OCI-LY3 (cell line): ENCODE measurements at regions not wholly inside any gene's neighbourhood (a gene's known extent, or its start where the extent isn't known, plus 50 kb on each side); places are given as distances from the start of the nearest gene placed in this dataset.

Source experiments
- H2AFZ ChIP-seq: fragments of 200-600, 300-600 bp; shearing (Covaris generic); 2 replicates; pipeline ENCODE4 v1.6.0; 2014; ENCODE audit warnings: antibody characterized with exemption, low read depth, low read length
- H3K27ac ChIP-seq: fragments of 200-600, 300-600 bp; sonication (generic); 2 replicates; pipeline ENCODE4 v1.5.1; 2014; ENCODE audit warnings: mild to moderate bottlenecking, low read length, moderate library complexity, mixed read lengths
- H3K27me3 ChIP-seq: fragments of 200-600, 300-600 bp; sonication (generic); 2 replicates; pipeline ENCODE4 v1.6.1; 2014; ENCODE audit warnings: low read depth, low read length, mixed read lengths
- H3K36me3 ChIP-seq: fragments of 200-600, 300-600 bp; sonication (generic); replicated peaks from 2 replicates; pipeline ENCODE3; 2014; ENCODE audit warnings: low read depth, low read length, mixed read lengths
- H3K4me1 ChIP-seq: fragments of 300-600, 200-600 bp; sonication (generic); 2 replicates; pipeline ENCODE4 v1.6.1; 2014; ENCODE audit warnings: low read length, mixed read lengths
- H3K4me2 ChIP-seq: fragments of 200-600, 300-600 bp; sonication (generic); 2 replicates; pipeline ENCODE4 v1.6.1; 2014; ENCODE audit warnings: low read length, mixed read lengths
- H3K4me3 ChIP-seq: fragments of 300-600, 200-600 bp; sonication (generic); 2 replicates; pipeline ENCODE4 v1.5.1; 2014; ENCODE audit warnings: antibody characterized with exemption, mild to moderate bottlenecking, low read length, moderate library complexity
- H3K79me2 ChIP-seq: fragments of 300-600, 200-600 bp; shearing (Covaris generic); 2 replicates; pipeline ENCODE4 v1.6.1; 2014; ENCODE audit warnings: mild to moderate bottlenecking, low read length, mixed read lengths
- H3K9ac ChIP-seq: fragments of 300-600, 200-600 bp; shearing (Covaris generic); 2 replicates; pipeline ENCODE4 v1.6.0; 2014; ENCODE audit warnings: mild to moderate bottlenecking, low read length, moderate library complexity
- H3K9me3 ChIP-seq: fragments of 200-600, 300-600 bp; shearing (Covaris generic); 2 replicates; pipeline ENCODE4 v1.6.1; 2014; ENCODE audit warnings: low read length, mixed read lengths; ENCODE audit not compliant: insufficient read depth
- H4K20me1 ChIP-seq: fragments of 200-600, 300-600 bp; sonication (generic); 2 replicates; pipeline ENCODE4 v1.6.1; 2016; ENCODE audit warnings: low read length, mixed read lengths; ENCODE audit not compliant: insufficient read depth
- EZH2phosphoT487 ChIP-seq: fragments of 200-600 bp; shearing (Covaris generic); IDR thresholded peaks from 2 replicates; pipeline ENCODE4 v1.6.1; 2018; ENCODE audit warnings: antibody characterized with exemption, mixed run types, low read depth
- TF ChIP-seq, protein P1 (sequence below): fragments of 200-600, 300-600 bp; sonication (generic); IDR thresholded peaks from 2 replicates; pipeline ENCODE4 v1.5.1; 2014; ENCODE audit warnings: antibody characterized with exemption, low read length, low read depth

DNA sequence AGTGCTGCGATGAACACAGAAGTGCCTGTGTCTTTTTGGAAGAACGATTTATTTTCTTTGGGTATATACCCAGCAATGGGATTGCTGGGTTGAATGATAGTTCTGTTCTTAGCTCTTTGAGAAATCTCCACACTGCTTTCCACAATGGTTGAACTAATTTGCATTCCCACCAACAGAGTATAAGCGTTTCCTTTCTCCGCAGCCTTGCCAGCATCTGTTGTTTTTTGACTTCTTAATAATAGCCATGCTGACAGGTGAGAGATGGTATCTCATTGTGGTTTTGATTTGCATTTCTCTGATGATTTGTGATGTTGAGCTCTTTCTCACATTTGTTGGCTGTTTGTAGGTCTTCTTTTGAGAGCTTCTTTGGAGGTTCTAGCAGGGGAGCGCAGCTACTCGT, 134.6 kb downstream of the TENT4A start:
- Histone ChIP-seq H3K27ac (no peak overlapping the region), H3K4me2 (no peak overlapping the region), H3K4me3 (no peak overlapping the region), H4K20me1 (no peaks in the 10 kb centered on the region), H2AFZ (no peak overlapping the region), H3K36me3 (no peaks in the 10 kb centered on the region), H3K27me3 (peaks cover 3% of the 10 kb centered on the region; the same call in 1 of the 2 replicates), H3K9me3 (no peaks in the 10 kb centered on the region), H3K4me1 (no peaks in the 10 kb centered on the region), H3K9ac (no peak overlapping the region), H3K79me2 (no peaks in the 10 kb centered on the region)
- TF ChIP-seq EZH2phosphoT487: no peak
- TF ChIP-seq, protein P1, sequence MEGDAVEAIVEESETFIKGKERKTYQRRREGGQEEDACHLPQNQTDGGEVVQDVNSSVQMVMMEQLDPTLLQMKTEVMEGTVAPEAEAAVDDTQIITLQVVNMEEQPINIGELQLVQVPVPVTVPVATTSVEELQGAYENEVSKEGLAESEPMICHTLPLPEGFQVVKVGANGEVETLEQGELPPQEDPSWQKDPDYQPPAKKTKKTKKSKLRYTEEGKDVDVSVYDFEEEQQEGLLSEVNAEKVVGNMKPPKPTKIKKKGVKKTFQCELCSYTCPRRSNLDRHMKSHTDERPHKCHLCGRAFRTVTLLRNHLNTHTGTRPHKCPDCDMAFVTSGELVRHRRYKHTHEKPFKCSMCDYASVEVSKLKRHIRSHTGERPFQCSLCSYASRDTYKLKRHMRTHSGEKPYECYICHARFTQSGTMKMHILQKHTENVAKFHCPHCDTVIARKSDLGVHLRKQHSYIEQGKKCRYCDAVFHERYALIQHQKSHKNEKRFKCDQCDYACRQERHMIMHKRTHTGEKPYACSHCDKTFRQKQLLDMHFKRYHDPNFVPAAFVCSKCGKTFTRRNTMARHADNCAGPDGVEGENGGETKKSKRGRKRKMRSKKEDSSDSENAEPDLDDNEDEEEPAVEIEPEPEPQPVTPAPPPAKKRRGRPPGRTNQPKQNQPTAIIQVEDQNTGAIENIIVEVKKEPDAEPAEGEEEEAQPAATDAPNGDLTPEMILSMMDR: no peak

DNA sequence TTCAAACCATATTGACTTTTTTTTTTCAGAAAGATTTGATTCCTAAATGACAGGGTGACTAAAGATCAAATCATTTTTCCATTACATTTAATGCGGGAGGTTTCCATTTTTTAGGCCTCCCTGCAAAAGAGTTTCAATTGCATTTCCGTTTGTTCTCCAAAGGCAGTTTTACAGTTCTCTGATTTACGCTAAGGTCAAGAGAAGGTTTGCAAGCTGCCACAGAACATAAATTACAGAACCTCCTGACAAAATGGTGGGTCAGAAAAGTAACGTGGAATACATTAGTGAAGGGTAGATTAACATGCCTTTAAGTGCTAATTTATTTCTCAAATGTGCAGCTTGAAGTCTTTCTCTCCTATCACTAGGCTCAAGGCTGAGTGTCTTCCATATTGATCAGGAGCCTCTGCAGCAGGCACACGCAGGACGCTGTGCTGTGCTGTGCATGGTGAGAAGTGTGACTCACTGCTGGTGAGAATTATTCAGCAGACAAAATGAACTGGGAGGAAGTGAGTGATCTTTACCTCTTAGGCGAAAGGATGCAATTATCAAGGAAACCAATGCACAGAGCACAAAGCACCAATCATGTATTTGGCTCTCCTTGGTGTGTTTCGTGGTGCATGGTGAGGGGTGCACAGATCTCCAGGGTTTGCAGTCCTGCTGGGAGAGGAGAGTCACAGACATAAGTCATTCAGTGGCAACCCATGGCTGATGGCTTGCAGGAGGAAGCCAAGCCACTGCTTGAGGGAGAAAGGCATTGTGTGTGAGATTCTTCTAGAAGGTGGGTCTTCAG, 136.3 kb downstream of the TENT4A start:
- Histone ChIP-seq H4K20me1 (no peaks in the 10 kb centered on the region), H3K4me1 (no peaks in the 10 kb centered on the region), H3K9ac (no peak overlapping the region), H2AFZ (no peak overlapping the region), H3K79me2 (no peaks in the 10 kb centered on the region), H3K4me3 (no peak overlapping the region), H3K27me3 (0 out of 2 replicates have a peak, but pooled peaks cover 3% of the 10 kb centered on the region), H3K27ac (no peak overlapping the region), H3K36me3 (no peaks in the 10 kb centered on the region), H3K9me3 (no peaks in the 10 kb centered on the region), H3K4me2 (no peak overlapping the region)
- TF ChIP-seq, protein P1: no peak
- TF ChIP-seq EZH2phosphoT487: no peak

DNA sequence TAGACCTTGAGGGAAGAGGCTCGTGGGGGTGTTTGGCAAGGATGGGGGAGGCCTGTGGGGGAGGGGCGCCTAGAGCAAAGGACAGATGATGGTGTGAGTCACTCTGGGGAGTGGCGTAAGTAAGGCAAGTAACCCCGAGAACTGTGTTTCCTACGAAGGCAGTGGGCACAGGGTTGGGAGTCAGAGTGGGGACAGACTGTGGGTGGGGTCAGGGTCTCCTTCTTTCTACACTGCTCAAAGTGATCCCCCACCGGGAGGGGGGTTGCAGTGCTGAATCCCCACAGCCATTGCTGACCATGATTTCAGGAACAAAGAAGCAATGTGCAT, 136.8 kb downstream of the TENT4A start:
- TF ChIP-seq, protein P1: no peak
- no peak for TF ChIP-seq EZH2phosphoT487
- H3K4me1 ChIP-seq: no peaks in the 10 kb centered on the region
- H3K9me3 ChIP-seq: no peaks in the 10 kb centered on the region
- no peak overlapping the region for H3K4me3 ChIP-seq
- no peak overlapping the region for H3K4me2 ChIP-seq
- H2AFZ ChIP-seq: no peak overlapping the region
- H3K27ac ChIP-seq: no peak overlapping the region
- no peaks in the 10 kb centered on the region for H3K79me2 ChIP-seq
- H3K36me3 ChIP-seq: no peaks in the 10 kb centered on the region
- no peaks in the 10 kb centered on the region for H4K20me1 ChIP-seq
- H3K27me3 ChIP-seq: 0 out of 2 replicates have a peak, but pooled peaks cover 3% of the 10 kb centered on the region
- H3K9ac ChIP-seq: no peak overlapping the region

DNA sequence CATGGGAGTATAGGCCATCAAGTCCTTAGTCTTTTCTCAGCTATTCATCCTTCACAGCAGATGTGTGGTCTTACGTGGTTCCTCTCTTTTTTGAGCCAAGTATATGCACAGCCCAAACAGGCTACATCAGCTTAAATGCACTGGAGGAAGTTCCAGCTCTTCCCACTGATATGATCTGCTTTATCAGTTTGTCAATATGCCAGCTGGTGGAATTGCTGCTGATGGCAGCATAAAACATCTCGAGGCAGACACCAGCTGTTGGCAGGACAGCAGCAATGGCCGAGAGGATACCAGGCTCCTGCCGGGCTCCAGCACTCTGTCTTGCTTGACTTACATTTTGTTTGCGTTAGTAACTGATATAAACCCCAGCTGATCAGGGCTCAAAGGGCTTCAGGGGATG, 143.4 kb downstream of the TENT4A start:
- Histone ChIP-seq H3K9me3 (no peaks in the 10 kb centered on the region), H2AFZ (no peak overlapping the region), H3K27ac (no peak overlapping the region), H3K27me3 (no peaks in the 10 kb centered on the region), H3K4me1 (no peaks in the 10 kb centered on the region), H3K36me3 (no peaks in the 10 kb centered on the region), H3K4me3 (no peak overlapping the region), H3K79me2 (no peaks in the 10 kb centered on the region), H3K4me2 (no peak overlapping the region), H4K20me1 (no peaks in the 10 kb centered on the region), H3K9ac (no peak overlapping the region)
- TF ChIP-seq EZH2phosphoT487: no peak
- TF ChIP-seq, protein P1: no peak
